ENCODE measurements at regions not wholly inside any gene's neighbourhood (a gene's known extent, or its start where the extent isn't known, plus 50 kb on each side); places are given as distances from the start of the nearest gene placed in this dataset.

GRCh38 chr1:201602413-201603265, 63.7 kb downstream of the NAV1 start:
- ChIA-PET RAD21 (ENCODE audit: unreplicated experiment) (interaction anchor here (0.6 kb wide), 1 partner anchor 62 kb away, joined by 3 read pairs; no protein-coding TSS in a partner anchor), CTCF (interaction anchor here (0.6 kb wide), 1 partner anchor 14 kb away, joined by 3 read pairs; no protein-coding TSS in a partner anchor), POLR2A (interaction anchor here (0.6 kb wide), 3 partner anchors 227 to 375 kb away, joined by 4 to 6 read pairs (median 5); no protein-coding TSS in a partner anchor), SMC1A (ENCODE audit: uncharacterized antibody, unreplicated experiment) (no interaction called here)
- ATAC-seq (no peak), FAIRE-seq (no peak), DNase-seq (ENCODE audit: low read depth, low spot score) (no peak)
- no peaks in the 10 kb centered on the region for H4K20me1 ChIP-seq (ENCODE audit: control insufficient read depth, insufficient read depth)
- no peaks in the 10 kb centered on the region for H3K9me3 ChIP-seq (replicated peaks; ENCODE audit: control insufficient read depth, insufficient read depth, low read length)
- H3K9ac ChIP-seq (ENCODE audit: control insufficient read depth, insufficient read depth, low read length) = no peak overlapping the region
- WGBS (ENCODE audit: insufficient coverage, insufficient replicate concordance, low lambda C conversion rate, missing lambda C conversion rate) = 47% methylated on average over 7 of the region's 7 CpGs
- no TSS peak for BruUV-seq (replicated peaks)
- H3K36me3 ChIP-seq (ENCODE audit: control insufficient read depth in 2 of 2, insufficient read depth in 2 of 2, low read length in 1 of 2) = no peaks in the 10 kb centered on the region
- H3K27ac ChIP-seq (ENCODE audit: control insufficient read depth, insufficient read depth) = no peak overlapping the region
- no peak overlapping the region for H2AFZ ChIP-seq (ENCODE audit: control insufficient read depth, low read depth, low read length)
- intact Hi-C loops (cut with micrococcal nuclease; ENCODE audit: unreplicated experiment) (no loop called here), in situ Hi-C loops (cut with MboI) (no loop called here)
- peaks cover 0 to 2% of the 10 kb centered on the region in 2 experiments; a peak in 1 of 4 replicates for H3K27me3 ChIP-seq (replicated peaks in 1 of 2; ENCODE audit: control insufficient read depth in 2 of 2, insufficient read depth in 2 of 2, low read length in 1 of 2)
- no peak overlapping the region for H3K4me2 ChIP-seq (ENCODE audit: control insufficient read depth, insufficient read depth)
- H3K79me2 ChIP-seq (ENCODE audit: control insufficient read depth, insufficient read depth, low read length) = no peaks in the 10 kb centered on the region
- no peaks in the 10 kb centered on the region for H3K4me1 ChIP-seq (ENCODE audit: control insufficient read depth, insufficient read depth, low read length)
- no peak overlapping the region for H3K4me3 ChIP-seq
- TF ChIP-seq RBBP5 (conservative IDR thresholded peaks at IDR 0.05) (no peak), MYB (IDR thresholded peaks at IDR 0.05; ENCODE audit: borderline replicate concordance, low read depth, low read length) (no peak), MTA2 (IDR thresholded peaks at IDR 0.05; ENCODE audit: low read depth) (no peak), TCF12 (IDR thresholded peaks at IDR 0.05; ENCODE audit: low read depth, low read length) (no peak), ZNF622 (IDR thresholded peaks at IDR 0.05) (no peak), IKZF2 (IDR thresholded peaks at IDR 0.05) (no peak), ESRRA (IDR thresholded peaks at IDR 0.05; ENCODE audit: low read length) (no peak), CUX1 (IDR thresholded peaks at IDR 0.05; ENCODE audit: insufficient replicate concordance, low read depth, low read length) (no peak), HDAC2 (IDR thresholded peaks at IDR 0.05) (no peak), DPF2 (IDR thresholded peaks at IDR 0.05) (no peak), E4F1 (IDR thresholded peaks at IDR 0.05; ENCODE audit: borderline replicate concordance, partially characterized antibody) (no peak), ZNF24 (IDR thresholded peaks at IDR 0.05) (no peak), RELB (IDR thresholded peaks at IDR 0.05; ENCODE audit: low read depth) (no peak)
- TF ChIP-seq, protein P1, sequence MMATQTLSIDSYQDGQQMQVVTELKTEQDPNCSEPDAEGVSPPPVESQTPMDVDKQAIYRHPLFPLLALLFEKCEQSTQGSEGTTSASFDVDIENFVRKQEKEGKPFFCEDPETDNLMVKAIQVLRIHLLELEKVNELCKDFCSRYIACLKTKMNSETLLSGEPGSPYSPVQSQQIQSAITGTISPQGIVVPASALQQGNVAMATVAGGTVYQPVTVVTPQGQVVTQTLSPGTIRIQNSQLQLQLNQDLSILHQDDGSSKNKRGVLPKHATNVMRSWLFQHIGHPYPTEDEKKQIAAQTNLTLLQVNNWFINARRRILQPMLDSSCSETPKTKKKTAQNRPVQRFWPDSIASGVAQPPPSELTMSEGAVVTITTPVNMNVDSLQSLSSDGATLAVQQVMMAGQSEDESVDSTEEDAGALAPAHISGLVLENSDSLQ (IDR thresholded peaks at IDR 0.05) = no peak

Data from GM12878 (cell line).